HEK293 (cell line): ENCODE measurements at regions not wholly inside any gene's neighbourhood (a gene's known extent, or its start where the extent isn't known, plus 50 kb on each side); places are given as distances from the start of the nearest gene placed in this dataset.

Experiments
- CTCF ChIA-PET: fragments of 350-600 bp; formaldehyde crosslinking; extraction: SDS; loops from one replicate; lab custom pipeline; 2021; ENCODE audit warnings: antibody characterized with exemption; lab: Yijun Ruan, JAX
- POLR2A ChIA-PET: fragments of 300-600 bp; formaldehyde crosslinking; extraction: SDS; loops from one replicate; lab custom pipeline; 2020; ENCODE audit warnings: antibody characterized with exemption, inconsistent platforms; lab: Yijun Ruan, JAX
- H3K27ac ChIP-seq: fragments of 200-500 bp; sonication (Bioruptor generic); 2 replicates; pipeline ENCODE4 v1.5.1; 2014; ENCODE audit warnings: low read depth, low read length, control low read depth, inconsistent platforms; ENCODE audit errors: extremely low read depth
- H3K36me3 ChIP-seq, 2 experiments: fragments of 200-500 bp in 1 of 2; sonication (Bioruptor generic) in 1 of 2; 1 replicate in 1 of 2; 2 replicates in 1 of 2; pipeline ENCODE4 v1.5.1; 2014 to 2017; ENCODE audit warnings: inconsistent platforms in 2 of 2, low read length in 2 of 2; ENCODE audit not compliant: control insufficient read depth in 2 of 2, insufficient read depth in 1 of 2
- H3K4me1 ChIP-seq: fragments of 200-500 bp; sonication (Bioruptor generic); 2 replicates; pipeline ENCODE4 v1.5.1; 2014; ENCODE audit warnings: mild to moderate bottlenecking, low read length, inconsistent platforms; ENCODE audit not compliant: control insufficient read depth, insufficient read depth
- H3K4me3 ChIP-seq: 2 replicates; pipeline ENCODE4 v1.5.1; 2011; ENCODE audit warnings: low read depth, mild to moderate bottlenecking, control low read depth, low read length, moderate library complexity
- H3K9me3 ChIP-seq: fragments of 200-500 bp; sonication (Bioruptor generic); 2 replicates; pipeline ENCODE4 v1.5.1; 2014; ENCODE audit warnings: low read depth, low read length, inconsistent platforms; ENCODE audit not compliant: control insufficient read depth, insufficient read depth
- GLIS1 ChIP-seq: fragments of 450-650 bp; formaldehyde crosslinking; IDR thresholded peaks from 2 replicates; pipeline ENCODE4 v1.5.1; 2016; ENCODE audit warnings: missing biosample characterization, missing genetic modification characterization
- OSR2 ChIP-seq: fragments of 450-650 bp; formaldehyde crosslinking; IDR thresholded peaks from 2 replicates; pipeline ENCODE4 v1.5.1; 2016; ENCODE audit warnings: missing biosample characterization, missing genetic modification characterization
- SALL2 ChIP-seq: fragments of 450-650 bp; formaldehyde crosslinking; IDR thresholded peaks from 2 replicates; pipeline ENCODE4 v1.5.0; 2017; ENCODE audit warnings: missing biosample characterization, mild to moderate bottlenecking, missing genetic modification characterization, borderline replicate concordance
- SP3 ChIP-seq: fragments of 450-650 bp; formaldehyde crosslinking; IDR thresholded peaks from 2 replicates; pipeline ENCODE4 v1.5.1; 2016; ENCODE audit warnings: missing biosample characterization, missing genetic modification characterization
- TRIM28 ChIP-seq: IDR thresholded peaks from 2 replicates; pipeline ENCODE4 v1.6.1; 2011; ENCODE audit warnings: low read length, control low read depth, borderline replicate concordance
- WT1 ChIP-seq: fragments of 450-650 bp; formaldehyde crosslinking; IDR thresholded peaks from 2 replicates; pipeline ENCODE4 v1.5.1; 2016; ENCODE audit warnings: missing biosample characterization, missing genetic modification characterization
- ZIC2 ChIP-seq: fragments of 450-650 bp; formaldehyde crosslinking; IDR thresholded peaks from 2 replicates; pipeline ENCODE4 v1.5.1; 2016; ENCODE audit warnings: missing biosample characterization, missing genetic modification characterization
- ZNF202 ChIP-seq: fragments of 450-650 bp; formaldehyde crosslinking; IDR thresholded peaks from 2 replicates; pipeline ENCODE4 v1.5.1; 2016; ENCODE audit warnings: missing biosample characterization, missing genetic modification characterization, borderline replicate concordance
- ZNF211 ChIP-seq: fragments of 450-650 bp; formaldehyde crosslinking; IDR thresholded peaks from 2 replicates; pipeline ENCODE4 v1.5.1; 2016; ENCODE audit warnings: low read depth, missing biosample characterization, missing genetic modification characterization
- ZNF214 ChIP-seq: fragments of 450-650 bp; formaldehyde crosslinking; IDR thresholded peaks from 2 replicates; pipeline ENCODE4 v1.5.1; 2017; ENCODE audit warnings: missing biosample characterization, mild to moderate bottlenecking, missing genetic modification characterization, borderline replicate concordance
- ZNF23 ChIP-seq: fragments of 450-650 bp; formaldehyde crosslinking; IDR thresholded peaks from 2 replicates; pipeline ENCODE4 v1.5.1; 2016; ENCODE audit warnings: missing biosample characterization, missing genetic modification characterization, borderline replicate concordance
- ZNF274 ChIP-seq, 2 experiments: fragments of 200-500 bp in 1 of 2; fragments of 450-650 bp in 1 of 2; sonication (Bioruptor generic) in 1 of 2; formaldehyde crosslinking in 1 of 2; IDR thresholded peaks; 2 replicates each; pipeline versions ENCODE4 v1.5.1 to v1.6.1; 2014 to 2016; ENCODE audit warnings: borderline replicate concordance in 1 of 2, inconsistent platforms in 1 of 2, low read length in 1 of 2, missing biosample characterization in 1 of 2, missing genetic modification characterization in 1 of 2
- ZNF335 ChIP-seq: fragments of 450-650 bp; formaldehyde crosslinking; conservative IDR thresholded peaks from 2 replicates; pipeline ENCODE4 v1.5.1; 2016; ENCODE audit warnings: missing biosample characterization, missing genetic modification characterization
- ZNF423 ChIP-seq: fragments of 450-650 bp; formaldehyde crosslinking; IDR thresholded peaks from 2 replicates; pipeline ENCODE4 v1.5.1; 2016; ENCODE audit warnings: missing biosample characterization, missing genetic modification characterization
- ZNF521 ChIP-seq: fragments of 450-650 bp; formaldehyde crosslinking; IDR thresholded peaks from 2 replicates; pipeline ENCODE4 v1.5.1; 2017; ENCODE audit warnings: missing biosample characterization, mild to moderate bottlenecking, missing genetic modification characterization
- ZNF658 ChIP-seq: fragments of 450-650 bp; formaldehyde crosslinking; IDR thresholded peaks from 2 replicates; pipeline ENCODE4; 2016; ENCODE audit warnings: missing biosample characterization, missing genetic modification characterization
- ZNF843 ChIP-seq: fragments of 450-650 bp; formaldehyde crosslinking; IDR thresholded peaks from 2 replicates; pipeline ENCODE4 v1.5.1; 2016; ENCODE audit warnings: missing biosample characterization, missing genetic modification characterization
- ZSCAN23 ChIP-seq: fragments of 450-650 bp; formaldehyde crosslinking; IDR thresholded peaks from 2 replicates; pipeline ENCODE4 v1.5.1; 2016; ENCODE audit warnings: missing biosample characterization, missing genetic modification characterization
- TF ChIP-seq, protein P1 (sequence below): fragments of 450-650 bp; IDR thresholded peaks from 2 replicates; pipeline ENCODE4 v1.5.1; 2018; ENCODE audit warnings: missing biosample characterization, missing genetic modification characterization
- TF ChIP-seq, protein P2 (sequence below): fragments of 450-650 bp; formaldehyde crosslinking; IDR thresholded peaks from 2 replicates; pipeline ENCODE4 v1.5.1; 2016; ENCODE audit warnings: missing biosample characterization, missing genetic modification characterization, borderline replicate concordance
- TF ChIP-seq, protein P3 (sequence below): fragments of 450-650 bp; formaldehyde crosslinking; IDR thresholded peaks from 2 replicates; pipeline ENCODE4 v1.5.1; 2016; ENCODE audit warnings: missing biosample characterization, missing genetic modification characterization

DNA sequence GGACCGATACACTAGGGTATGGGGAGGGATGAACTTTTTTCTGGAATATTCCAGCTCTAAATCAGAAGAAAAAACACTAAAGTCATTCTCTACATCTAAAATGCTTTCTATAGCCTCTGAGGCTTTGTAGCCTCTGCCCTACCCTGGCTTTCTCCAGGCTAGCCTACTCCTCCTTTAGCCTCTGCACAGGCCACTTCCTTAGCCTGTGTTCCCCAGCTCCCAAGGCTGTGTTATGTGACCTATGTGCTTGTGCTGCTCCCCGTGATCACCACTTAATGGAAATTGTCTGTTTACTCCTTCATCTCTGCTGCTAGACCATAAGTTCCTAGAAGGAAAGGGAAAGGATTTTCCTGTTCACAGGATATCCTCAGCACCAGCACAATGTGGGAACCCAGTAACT, 92.8 kb downstream of the SEC16B start:
- no peak for TF ChIP-seq ZNF214 (tag by site-specific recombination)
- TF ChIP-seq ZNF274 (IDR thresholded peaks at IDR 0.05; ENCODE audit: low read length): no peak
- no peak for TF ChIP-seq ZNF274 (tag by site-specific recombination; IDR thresholded peaks at IDR 0.05; ENCODE audit: borderline replicate concordance)
- no peak for TF ChIP-seq OSR2
- TF ChIP-seq ZNF521 (tag by site-specific recombination): no peak
- no peak for TF ChIP-seq ZNF423 (tag by site-specific recombination)
- no peak for TF ChIP-seq ZNF202 (tag by site-specific recombination)
- TF ChIP-seq, protein P1, sequence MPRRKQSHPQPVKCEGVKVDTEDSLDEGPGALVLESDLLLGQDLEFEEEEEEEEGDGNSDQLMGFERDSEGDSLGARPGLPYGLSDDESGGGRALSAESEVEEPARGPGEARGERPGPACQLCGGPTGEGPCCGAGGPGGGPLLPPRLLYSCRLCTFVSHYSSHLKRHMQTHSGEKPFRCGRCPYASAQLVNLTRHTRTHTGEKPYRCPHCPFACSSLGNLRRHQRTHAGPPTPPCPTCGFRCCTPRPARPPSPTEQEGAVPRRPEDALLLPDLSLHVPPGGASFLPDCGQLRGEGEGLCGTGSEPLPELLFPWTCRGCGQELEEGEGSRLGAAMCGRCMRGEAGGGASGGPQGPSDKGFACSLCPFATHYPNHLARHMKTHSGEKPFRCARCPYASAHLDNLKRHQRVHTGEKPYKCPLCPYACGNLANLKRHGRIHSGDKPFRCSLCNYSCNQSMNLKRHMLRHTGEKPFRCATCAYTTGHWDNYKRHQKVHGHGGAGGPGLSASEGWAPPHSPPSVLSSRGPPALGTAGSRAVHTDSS (tag by site-specific recombination): no peak
- TF ChIP-seq ZNF23 (tag by site-specific recombination): no peak
- no peak for TF ChIP-seq SALL2 (tag by site-specific recombination)
- no peak for TF ChIP-seq ZNF843 (tag by site-specific recombination)
- no peak for TF ChIP-seq ZNF211 (tag by site-specific recombination)
- TF ChIP-seq, protein P2, sequence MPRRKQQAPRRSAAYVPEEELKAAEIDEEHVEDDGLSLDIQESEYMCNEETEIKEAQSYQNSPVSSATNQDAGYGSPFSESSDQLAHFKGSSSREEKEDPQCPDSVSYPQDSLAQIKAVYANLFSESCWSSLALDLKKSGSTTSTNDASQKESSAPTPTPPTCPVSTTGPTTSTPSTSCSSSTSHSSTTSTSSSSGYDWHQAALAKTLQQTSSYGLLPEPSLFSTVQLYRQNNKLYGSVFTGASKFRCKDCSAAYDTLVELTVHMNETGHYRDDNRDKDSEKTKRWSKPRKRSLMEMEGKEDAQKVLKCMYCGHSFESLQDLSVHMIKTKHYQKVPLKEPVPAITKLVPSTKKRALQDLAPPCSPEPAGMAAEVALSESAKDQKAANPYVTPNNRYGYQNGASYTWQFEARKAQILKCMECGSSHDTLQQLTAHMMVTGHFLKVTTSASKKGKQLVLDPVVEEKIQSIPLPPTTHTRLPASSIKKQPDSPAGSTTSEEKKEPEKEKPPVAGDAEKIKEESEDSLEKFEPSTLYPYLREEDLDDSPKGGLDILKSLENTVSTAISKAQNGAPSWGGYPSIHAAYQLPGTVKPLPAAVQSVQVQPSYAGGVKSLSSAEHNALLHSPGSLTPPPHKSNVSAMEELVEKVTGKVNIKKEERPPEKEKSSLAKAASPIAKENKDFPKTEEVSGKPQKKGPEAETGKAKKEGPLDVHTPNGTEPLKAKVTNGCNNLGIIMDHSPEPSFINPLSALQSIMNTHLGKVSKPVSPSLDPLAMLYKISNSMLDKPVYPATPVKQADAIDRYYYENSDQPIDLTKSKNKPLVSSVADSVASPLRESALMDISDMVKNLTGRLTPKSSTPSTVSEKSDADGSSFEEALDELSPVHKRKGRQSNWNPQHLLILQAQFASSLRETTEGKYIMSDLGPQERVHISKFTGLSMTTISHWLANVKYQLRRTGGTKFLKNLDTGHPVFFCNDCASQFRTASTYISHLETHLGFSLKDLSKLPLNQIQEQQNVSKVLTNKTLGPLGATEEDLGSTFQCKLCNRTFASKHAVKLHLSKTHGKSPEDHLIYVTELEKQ (tag by site-specific recombination): no peak
- POLR2A ChIA-PET: no interaction called here
- Histone ChIP-seq H3K9me3 (no peaks in the 10 kb centered on the region), H3K27ac (no peak overlapping the region), H3K36me3 (no peaks in the 10 kb centered on the region), H3K4me1 (no peaks in the 10 kb centered on the region), H3K4me3 (no peak overlapping the region)
- CTCF ChIA-PET: no interaction called here

DNA sequence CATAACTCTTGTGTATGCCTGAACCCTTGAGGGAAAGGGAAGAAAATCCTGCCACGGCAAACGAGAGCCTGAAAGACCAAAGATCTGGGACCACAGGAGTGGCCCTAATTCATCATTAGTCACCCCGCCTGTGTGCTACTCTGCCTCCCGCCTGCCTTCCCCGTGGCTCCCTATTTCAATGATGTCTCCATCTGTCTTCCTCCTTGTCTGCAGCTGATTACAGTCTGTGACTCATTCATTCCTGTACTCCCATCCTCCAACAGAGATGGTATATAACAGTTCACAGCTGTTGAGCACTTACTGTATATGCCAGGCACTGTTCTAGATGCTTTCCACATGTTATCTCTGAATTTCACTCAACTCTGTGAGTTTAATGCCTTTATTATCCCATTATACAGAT, 96.6 kb downstream of the SEC16B start:
- ChIA-PET CTCF (no interaction called here), POLR2A (no interaction called here)
- H3K9me3 ChIP-seq: no peaks in the 10 kb centered on the region
- H3K4me1 ChIP-seq: no peaks in the 10 kb centered on the region
- no peak overlapping the region for H3K27ac ChIP-seq
- no peaks in the 10 kb centered on the region for H3K36me3 ChIP-seq
- H3K4me3 ChIP-seq: no peak overlapping the region
- peak; percentile 71 for TF ChIP-seq ZIC2 (tag by site-specific recombination)
- TF ChIP-seq OSR2: 0 out of 2 replicates have a peak, but pooled peaks have one; percentile 17
- peak; percentile 64 for TF ChIP-seq GLIS1 (tag by site-specific recombination)
- TF ChIP-seq, protein P3, sequence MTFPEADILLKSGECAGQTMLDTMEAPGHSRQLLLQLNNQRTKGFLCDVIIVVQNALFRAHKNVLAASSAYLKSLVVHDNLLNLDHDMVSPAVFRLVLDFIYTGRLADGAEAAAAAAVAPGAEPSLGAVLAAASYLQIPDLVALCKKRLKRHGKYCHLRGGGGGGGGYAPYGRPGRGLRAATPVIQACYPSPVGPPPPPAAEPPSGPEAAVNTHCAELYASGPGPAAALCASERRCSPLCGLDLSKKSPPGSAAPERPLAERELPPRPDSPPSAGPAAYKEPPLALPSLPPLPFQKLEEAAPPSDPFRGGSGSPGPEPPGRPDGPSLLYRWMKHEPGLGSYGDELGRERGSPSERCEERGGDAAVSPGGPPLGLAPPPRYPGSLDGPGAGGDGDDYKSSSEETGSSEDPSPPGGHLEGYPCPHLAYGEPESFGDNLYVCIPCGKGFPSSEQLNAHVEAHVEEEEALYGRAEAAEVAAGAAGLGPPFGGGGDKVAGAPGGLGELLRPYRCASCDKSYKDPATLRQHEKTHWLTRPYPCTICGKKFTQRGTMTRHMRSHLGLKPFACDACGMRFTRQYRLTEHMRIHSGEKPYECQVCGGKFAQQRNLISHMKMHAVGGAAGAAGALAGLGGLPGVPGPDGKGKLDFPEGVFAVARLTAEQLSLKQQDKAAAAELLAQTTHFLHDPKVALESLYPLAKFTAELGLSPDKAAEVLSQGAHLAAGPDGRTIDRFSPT: peak; percentile 59; the same call in 1 of the 2 replicates
- TF ChIP-seq ZNF335 (tag by site-specific recombination): peak; percentile 40; the same call in 1 of the 2 replicates
- TF ChIP-seq WT1 (tag by site-specific recombination): peak; percentile 70
- 0 out of 2 replicates have a peak, but pooled peaks have one; percentile 44 for TF ChIP-seq TRIM28
- no peak for TF ChIP-seq SP3
- TF ChIP-seq ZNF658 (tag by site-specific recombination): no peak
- no peak for TF ChIP-seq ZSCAN23 (tag by site-specific recombination)
